HepG2 (cell line): ENCODE measurements at regions not wholly inside any gene's neighbourhood (a gene's known extent, or its start where the extent isn't known, plus 50 kb on each side); places are given as distances from the start of the nearest gene placed in this dataset.
"Not testable (repeated sequence)": the region's sequence is repeated elsewhere in the genome, so short reads cannot be mapped to it uniquely, and the experiment has no call there.

ENCODE experiments used
- CREB1 ChIP-seq, 2 experiments: fragments of 450-650 bp in 1 of 2; IDR thresholded peaks; 2 replicates each; pipeline ENCODE4 v1.6.1; 2016 to 2017; ENCODE audit warnings: control low read depth in 1 of 2, mild to moderate bottlenecking in 1 of 2, missing compliant biosample characterization in 1 of 2, missing genetic modification characterization in 1 of 2
- CTCF ChIP-seq: sonication (generic); formaldehyde crosslinking; IDR thresholded peaks from 2 replicates; pipeline ENCODE4 v1.5.0; 2020; ENCODE audit warnings: mild to moderate bottlenecking, missing genetic modification reagents, moderate library complexity
- NBN ChIP-seq: fragments of 450-650 bp; conservative IDR thresholded peaks from 2 replicates; pipeline ENCODE4 v1.6.1; 2017
- PHF20 ChIP-seq: sonication (generic); formaldehyde crosslinking; IDR thresholded peaks from 2 replicates; pipeline ENCODE4 v1.5.0; 2020; ENCODE audit warnings: mild to moderate bottlenecking, missing genetic modification reagents
- PRDM15 ChIP-seq: sonication (generic); formaldehyde crosslinking; IDR thresholded peaks from 2 replicates; pipeline ENCODE4 v1.4.0; 2020; ENCODE audit warnings: missing genetic modification reagents
- ZNF160 ChIP-seq: sonication (generic); formaldehyde crosslinking; IDR thresholded peaks from 2 replicates; pipeline ENCODE4 v1.8.0; 2022; ENCODE audit warnings: mild to moderate bottlenecking, inconsistent platforms, missing genetic modification reagents
- ZNF44 ChIP-seq: sonication (generic); formaldehyde crosslinking; IDR thresholded peaks from 2 replicates; pipeline ENCODE4 v1.5.1; 2020; ENCODE audit warnings: mild to moderate bottlenecking, missing genetic modification reagents
- ZNF792 ChIP-seq: IDR thresholded peaks from 2 replicates; pipeline ENCODE4 v1.6.1; 2016
- TF ChIP-seq, protein P1 (sequence below): IDR thresholded peaks from 2 replicates; pipeline ENCODE4 v1.6.1; 2016; ENCODE audit warnings: control low read depth
- TF ChIP-seq, protein P2 (sequence below): IDR thresholded peaks from 2 replicates; pipeline ENCODE4 v1.6.1; 2012; ENCODE audit warnings: inconsistent platforms
- TF ChIP-seq, protein P3 (sequence below): IDR thresholded peaks from 2 replicates; pipeline ENCODE4 v1.6.1; 2016; ENCODE audit warnings: low read depth, missing genetic modification reagents, missing compliant biosample characterization
- TF ChIP-seq, protein P4 (sequence below): sonication (generic); formaldehyde crosslinking; IDR thresholded peaks from 2 replicates; pipeline ENCODE4 v1.5.0; 2020; ENCODE audit warnings: missing genetic modification reagents
- TF ChIP-seq, protein P5 (sequence below): IDR thresholded peaks from 2 replicates; pipeline ENCODE4 v1.6.1; 2016; ENCODE audit warnings: low read depth
- TF ChIP-seq, protein P6 (sequence below), 2 experiments: sonication (generic) in 1 of 2; formaldehyde crosslinking in 1 of 2; IDR thresholded peaks; 2 replicates each; pipeline versions ENCODE4 v1.5.1 to v1.6.1; 2011 to 2020; ENCODE audit warnings: borderline replicate concordance in 1 of 2, low read depth in 1 of 2, low read length in 1 of 2, mild to moderate bottlenecking in 1 of 2, missing genetic modification reagents in 1 of 2, moderate library complexity in 1 of 2

- not testable (repeated sequence) for TF ChIP-seq ZNF792 (CRISPR knock-in tag); ZNF44; ZNF160 (CRISPR knock-in tag); PHF20; CREB1 (IDR thresholded peaks at IDR 0.05); CREB1 (CRISPR knock-in tag; IDR thresholded peaks at IDR 0.05); CTCF (CRISPR knock-in tag); PRDM15 (CRISPR knock-in tag); NBN
- TF ChIP-seq, protein P1, sequence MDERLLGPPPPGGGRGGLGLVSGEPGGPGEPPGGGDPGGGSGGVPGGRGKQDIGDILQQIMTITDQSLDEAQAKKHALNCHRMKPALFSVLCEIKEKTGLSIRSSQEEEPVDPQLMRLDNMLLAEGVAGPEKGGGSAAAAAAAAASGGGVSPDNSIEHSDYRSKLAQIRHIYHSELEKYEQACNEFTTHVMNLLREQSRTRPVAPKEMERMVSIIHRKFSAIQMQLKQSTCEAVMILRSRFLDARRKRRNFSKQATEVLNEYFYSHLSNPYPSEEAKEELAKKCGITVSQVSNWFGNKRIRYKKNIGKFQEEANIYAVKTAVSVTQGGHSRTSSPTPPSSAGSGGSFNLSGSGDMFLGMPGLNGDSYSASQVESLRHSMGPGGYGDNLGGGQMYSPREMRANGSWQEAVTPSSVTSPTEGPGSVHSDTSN (CRISPR knock-in tag): not testable (repeated sequence)
- TF ChIP-seq, protein P2, sequence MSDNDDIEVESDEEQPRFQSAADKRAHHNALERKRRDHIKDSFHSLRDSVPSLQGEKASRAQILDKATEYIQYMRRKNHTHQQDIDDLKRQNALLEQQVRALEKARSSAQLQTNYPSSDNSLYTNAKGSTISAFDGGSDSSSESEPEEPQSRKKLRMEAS: not testable (repeated sequence)
- TF ChIP-seq, protein P3, sequence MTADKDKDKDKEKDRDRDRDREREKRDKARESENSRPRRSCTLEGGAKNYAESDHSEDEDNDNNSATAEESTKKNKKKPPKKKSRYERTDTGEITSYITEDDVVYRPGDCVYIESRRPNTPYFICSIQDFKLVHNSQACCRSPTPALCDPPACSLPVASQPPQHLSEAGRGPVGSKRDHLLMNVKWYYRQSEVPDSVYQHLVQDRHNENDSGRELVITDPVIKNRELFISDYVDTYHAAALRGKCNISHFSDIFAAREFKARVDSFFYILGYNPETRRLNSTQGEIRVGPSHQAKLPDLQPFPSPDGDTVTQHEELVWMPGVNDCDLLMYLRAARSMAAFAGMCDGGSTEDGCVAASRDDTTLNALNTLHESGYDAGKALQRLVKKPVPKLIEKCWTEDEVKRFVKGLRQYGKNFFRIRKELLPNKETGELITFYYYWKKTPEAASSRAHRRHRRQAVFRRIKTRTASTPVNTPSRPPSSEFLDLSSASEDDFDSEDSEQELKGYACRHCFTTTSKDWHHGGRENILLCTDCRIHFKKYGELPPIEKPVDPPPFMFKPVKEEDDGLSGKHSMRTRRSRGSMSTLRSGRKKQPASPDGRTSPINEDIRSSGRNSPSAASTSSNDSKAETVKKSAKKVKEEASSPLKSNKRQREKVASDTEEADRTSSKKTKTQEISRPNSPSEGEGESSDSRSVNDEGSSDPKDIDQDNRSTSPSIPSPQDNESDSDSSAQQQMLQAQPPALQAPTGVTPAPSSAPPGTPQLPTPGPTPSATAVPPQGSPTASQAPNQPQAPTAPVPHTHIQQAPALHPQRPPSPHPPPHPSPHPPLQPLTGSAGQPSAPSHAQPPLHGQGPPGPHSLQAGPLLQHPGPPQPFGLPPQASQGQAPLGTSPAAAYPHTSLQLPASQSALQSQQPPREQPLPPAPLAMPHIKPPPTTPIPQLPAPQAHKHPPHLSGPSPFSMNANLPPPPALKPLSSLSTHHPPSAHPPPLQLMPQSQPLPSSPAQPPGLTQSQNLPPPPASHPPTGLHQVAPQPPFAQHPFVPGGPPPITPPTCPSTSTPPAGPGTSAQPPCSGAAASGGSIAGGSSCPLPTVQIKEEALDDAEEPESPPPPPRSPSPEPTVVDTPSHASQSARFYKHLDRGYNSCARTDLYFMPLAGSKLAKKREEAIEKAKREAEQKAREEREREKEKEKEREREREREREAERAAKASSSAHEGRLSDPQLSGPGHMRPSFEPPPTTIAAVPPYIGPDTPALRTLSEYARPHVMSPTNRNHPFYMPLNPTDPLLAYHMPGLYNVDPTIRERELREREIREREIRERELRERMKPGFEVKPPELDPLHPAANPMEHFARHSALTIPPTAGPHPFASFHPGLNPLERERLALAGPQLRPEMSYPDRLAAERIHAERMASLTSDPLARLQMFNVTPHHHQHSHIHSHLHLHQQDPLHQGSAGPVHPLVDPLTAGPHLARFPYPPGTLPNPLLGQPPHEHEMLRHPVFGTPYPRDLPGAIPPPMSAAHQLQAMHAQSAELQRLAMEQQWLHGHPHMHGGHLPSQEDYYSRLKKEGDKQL (CRISPR knock-in tag): not testable (repeated sequence)
- TF ChIP-seq, protein P4, sequence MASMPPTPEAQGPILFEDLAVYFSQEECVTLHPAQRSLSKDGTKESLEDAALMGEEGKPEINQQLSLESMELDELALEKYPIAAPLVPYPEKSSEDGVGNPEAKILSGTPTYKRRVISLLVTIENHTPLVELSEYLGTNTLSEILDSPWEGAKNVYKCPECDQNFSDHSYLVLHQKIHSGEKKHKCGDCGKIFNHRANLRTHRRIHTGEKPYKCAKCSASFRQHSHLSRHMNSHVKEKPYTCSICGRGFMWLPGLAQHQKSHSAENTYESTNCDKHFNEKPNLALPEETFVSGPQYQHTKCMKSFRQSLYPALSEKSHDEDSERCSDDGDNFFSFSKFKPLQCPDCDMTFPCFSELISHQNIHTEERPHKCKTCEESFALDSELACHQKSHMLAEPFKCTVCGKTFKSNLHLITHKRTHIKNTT (CRISPR knock-in tag): not testable (repeated sequence)
- TF ChIP-seq, protein P5, sequence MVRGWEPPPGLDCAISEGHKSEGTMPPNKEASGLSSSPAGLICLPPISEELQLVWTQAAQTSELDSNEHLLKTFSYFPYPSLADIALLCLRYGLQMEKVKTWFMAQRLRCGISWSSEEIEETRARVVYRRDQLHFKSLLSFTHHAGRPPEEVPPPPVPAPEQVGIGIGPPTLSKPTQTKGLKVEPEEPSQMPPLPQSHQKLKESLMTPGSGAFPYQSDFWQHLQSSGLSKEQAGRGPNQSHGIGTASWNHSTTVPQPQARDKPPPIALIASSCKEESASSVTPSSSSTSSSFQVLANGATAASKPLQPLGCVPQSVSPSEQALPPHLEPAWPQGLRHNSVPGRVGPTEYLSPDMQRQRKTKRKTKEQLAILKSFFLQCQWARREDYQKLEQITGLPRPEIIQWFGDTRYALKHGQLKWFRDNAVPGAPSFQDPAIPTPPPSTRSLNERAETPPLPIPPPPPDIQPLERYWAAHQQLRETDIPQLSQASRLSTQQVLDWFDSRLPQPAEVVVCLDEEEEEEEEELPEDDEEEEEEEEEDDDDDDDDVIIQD: not testable (repeated sequence)
- TF ChIP-seq, protein P6, sequence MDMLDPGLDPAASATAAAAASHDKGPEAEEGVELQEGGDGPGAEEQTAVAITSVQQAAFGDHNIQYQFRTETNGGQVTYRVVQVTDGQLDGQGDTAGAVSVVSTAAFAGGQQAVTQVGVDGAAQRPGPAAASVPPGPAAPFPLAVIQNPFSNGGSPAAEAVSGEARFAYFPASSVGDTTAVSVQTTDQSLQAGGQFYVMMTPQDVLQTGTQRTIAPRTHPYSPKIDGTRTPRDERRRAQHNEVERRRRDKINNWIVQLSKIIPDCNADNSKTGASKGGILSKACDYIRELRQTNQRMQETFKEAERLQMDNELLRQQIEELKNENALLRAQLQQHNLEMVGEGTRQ (IDR thresholded peaks at IDR 0.05; ENCODE audit: low read depth, low read length): not testable (repeated sequence)
- TF ChIP-seq, protein P6 (CRISPR knock-in tag; IDR thresholded peaks at IDR 0.05; ENCODE audit: borderline replicate concordance): not testable (repeated sequence)
These were observed 288.7 kb downstream of the CXCL12 start for GRCh38 chr10:44096217-44096616.
